HCT116 (cell line): ENCODE measurements at regions not wholly inside any gene's neighbourhood (a gene's known extent, or its start where the extent isn't known, plus 50 kb on each side); places are given as distances from the start of the nearest gene placed in this dataset.

Experiments used
- ATAC-seq: fragments of 200-7000 bp; cut with Tn5 transposase; 2 replicates; pipeline ENCODE4 v1.9.1; 2020; ENCODE audit warnings: mild to moderate bottlenecking, moderate library complexity
- BruUV-seq: library from RNA; stranded (reverse); fragments of 400-500 nt; replicated peaks from 2 replicates; lab custom pipeline; 2021; lab: Mats Ljungman, UMichigan
- CTCF ChIA-PET: fragments of 300-600 bp; sonication (Branson Sonifier 250); formaldehyde crosslinking; loops from one replicate; lab custom pipeline; 2021; ENCODE audit warnings: antibody characterized with exemption; lab: Charles Lee
- POLR2A ChIA-PET: fragments of 300-600, 350-600 bp; sonication (Branson Sonifier 250); formaldehyde crosslinking; loops from one replicate; lab custom pipeline; 2021; ENCODE audit warnings: antibody characterized with exemption; lab: Charles Lee
- RAD21 ChIA-PET, 2 experiments: fragments of 300-600 bp; sonication (Branson Sonifier 250); formaldehyde crosslinking; loops; one replicate each; lab custom pipeline; 2023; ENCODE audit warnings: low total read pairs in 2 of 2; ENCODE audit not compliant: uncharacterized antibody in 2 of 2, unreplicated experiment in 2 of 2, low non-redundant PET in 1 of 2; lab: Charles Lee
- DNase-seq: peaks from one replicate; pipeline ENCODE4 v3.0.0-alpha.2; 2010; ENCODE audit warnings: low read depth, low spot score
- H2AFZ ChIP-seq: fragments of 200-600 bp; shearing (Covaris generic), sonication (generic); 2 replicates; pipeline ENCODE4 v1.6.1; 2017; ENCODE audit warnings: low read depth, mixed run types, mixed read lengths, antibody characterized with exemption, low read length; ENCODE audit not compliant: poor library complexity, severe bottlenecking
- H3K27ac ChIP-seq: 2 replicates; pipeline ENCODE4 v1.5.1; 2012; ENCODE audit warnings: low read depth, low read length
- H3K27me3 ChIP-seq: fragments of 200-600 bp; sonication (generic); 2 replicates; pipeline ENCODE4 v1.6.1; 2016; ENCODE audit warnings: mixed run types, low read length, mixed read lengths; ENCODE audit not compliant: insufficient read depth
- H3K36me3 ChIP-seq, 2 experiments: fragments of 200-500 bp in 1 of 2; fragments of 200-600 bp in 1 of 2; sonication (Bioruptor generic) in 1 of 2; sonication (generic) in 1 of 2; 2 replicates each; pipeline versions ENCODE4 v1.5.1 to v1.6.1; 2014 to 2016; ENCODE audit warnings: low read length in 2 of 2, inconsistent platforms in 1 of 2, mixed read lengths in 1 of 2, mixed run types in 1 of 2; ENCODE audit not compliant: insufficient read depth in 2 of 2, control insufficient read depth in 1 of 2
- H3K4me1 ChIP-seq, 2 experiments: fragments of 200-600 bp in 1 of 2; sonication (generic) in 1 of 2; 2 replicates each; pipeline versions ENCODE4 v1.5.1 to v1.6.1; 2012 to 2017; ENCODE audit warnings: low read length in 2 of 2, inconsistent platforms in 1 of 2, mild to moderate bottlenecking in 1 of 2, mixed read lengths in 1 of 2, mixed run types in 1 of 2, moderate library complexity in 1 of 2; ENCODE audit not compliant: insufficient read depth in 2 of 2, control insufficient read depth in 1 of 2
- H3K4me2 ChIP-seq: fragments of 200-600 bp; sonication (generic); 2 replicates; pipeline ENCODE4 v1.6.1; 2017; ENCODE audit warnings: mixed run types, low read length, mixed read lengths
- H3K4me3 ChIP-seq, 2 experiments: fragments of 200-600 bp in 1 of 2; sonication (generic) in 1 of 2; replicated peaks in 1 of 2; 2 replicates each; pipeline ENCODE4 v1.5.1; 2011 to 2016; ENCODE audit warnings: low read length in 2 of 2, control low read depth in 1 of 2, low read depth in 1 of 2, mild to moderate bottlenecking in 1 of 2, mixed read lengths in 1 of 2, mixed run types in 1 of 2
- H3K79me2 ChIP-seq: fragments of 200-600 bp; sonication (generic); 2 replicates; pipeline ENCODE4 v1.6.1; 2017; ENCODE audit warnings: mild to moderate bottlenecking, mixed run types, low read length, moderate library complexity, mixed read lengths; ENCODE audit not compliant: insufficient read depth
- H3K9ac ChIP-seq: fragments of 200-600 bp; sonication (generic); 2 replicates; pipeline ENCODE4 v1.6.1; 2016; ENCODE audit warnings: low read length, mixed read lengths
- H3K9me2 ChIP-seq: fragments of 200-600 bp; sonication (generic), shearing (Covaris generic); 2 replicates; pipeline ENCODE4 v1.6.1; 2017; ENCODE audit warnings: mixed run types, mild to moderate bottlenecking, moderate library complexity; ENCODE audit not compliant: insufficient read depth
- H3K9me3 ChIP-seq, 2 experiments: fragments of 200-500 bp in 1 of 2; fragments of 200-600 bp in 1 of 2; sonication (Bioruptor generic) in 1 of 2; sonication (generic) in 1 of 2; 2 replicates each; pipeline ENCODE4 v1.6.1; 2014 to 2017; ENCODE audit warnings: low read length in 2 of 2, mixed read lengths in 2 of 2, inconsistent platforms in 1 of 2, low read depth in 1 of 2, mild to moderate bottlenecking in 1 of 2, mixed run types in 1 of 2, moderate library complexity in 1 of 2; ENCODE audit not compliant: control insufficient read depth in 1 of 2, insufficient read depth in 1 of 2
- H4K20me1 ChIP-seq: fragments of 200-600 bp; sonication (generic), shearing (Covaris generic); 2 replicates; pipeline ENCODE4 v1.6.1; 2017; ENCODE audit warnings: mixed run types, mild to moderate bottlenecking, moderate library complexity; ENCODE audit not compliant: insufficient read depth
- EGR1 ChIP-seq: IDR thresholded peaks from 2 replicates; pipeline ENCODE4 v1.6.1; 2012; ENCODE audit warnings: low read depth
- ELF1 ChIP-seq: IDR thresholded peaks from 2 replicates; pipeline ENCODE4 v1.6.1; 2012; ENCODE audit warnings: low read depth, borderline replicate concordance
- EZH2phosphoT487 ChIP-seq: fragments of 200-600 bp; IDR thresholded peaks from 2 replicates; pipeline ENCODE4 v1.6.1; 2018; ENCODE audit warnings: antibody characterized with exemption, borderline replicate concordance
- FOSL1 ChIP-seq: IDR thresholded peaks from 2 replicates; pipeline ENCODE4 v1.6.1; 2012; ENCODE audit warnings: low read depth
- POLR2A ChIP-seq: IDR thresholded peaks from 2 replicates; pipeline ENCODE4 v1.7.0; 2011; ENCODE audit warnings: borderline replicate concordance; ENCODE audit not compliant: insufficient read depth, insufficient read length; ENCODE audit errors: extremely low read depth
- RAD21 ChIP-seq: IDR thresholded peaks from 2 replicates; pipeline ENCODE4 v1.6.1; 2012; ENCODE audit warnings: low read depth, mild to moderate bottlenecking
- SRF ChIP-seq: IDR thresholded peaks from 2 replicates; pipeline ENCODE4 v1.6.1; 2012; ENCODE audit warnings: low read depth
- ZFX ChIP-seq: fragments of 450-650 bp; IDR thresholded peaks from 2 replicates; pipeline ENCODE4 v1.6.1; 2017
- intact Hi-C: fragments of 100-400 bp; cut with micrococcal nuclease; formaldehyde crosslinking; loops from 2 replicates; pipeline ENCODE4 v1.10.0; 2022
- TF ChIP-seq, protein P1 (sequence below): IDR thresholded peaks from 2 replicates; pipeline ENCODE4 v1.6.1; 2012; ENCODE audit warnings: low read depth
- TF ChIP-seq, protein P2 (sequence below), 3 experiments: fragments of 200-600 bp in 1 of 3; sonication (generic) in 1 of 3; IDR thresholded peaks in 2 of 3; conservative IDR thresholded peaks in 1 of 3; 2 replicates each; pipeline ENCODE4 v1.5.1; 2012 to 2017; ENCODE audit warnings: low read depth in 2 of 3, low read length in 2 of 3, antibody characterized with exemption in 1 of 3, borderline replicate concordance in 1 of 3, control low read depth in 1 of 3, mild to moderate bottlenecking in 1 of 3, mixed read lengths in 1 of 3, mixed run types in 1 of 3, moderate library complexity in 1 of 3; ENCODE audit not compliant: insufficient read depth in 1 of 3

DNA sequence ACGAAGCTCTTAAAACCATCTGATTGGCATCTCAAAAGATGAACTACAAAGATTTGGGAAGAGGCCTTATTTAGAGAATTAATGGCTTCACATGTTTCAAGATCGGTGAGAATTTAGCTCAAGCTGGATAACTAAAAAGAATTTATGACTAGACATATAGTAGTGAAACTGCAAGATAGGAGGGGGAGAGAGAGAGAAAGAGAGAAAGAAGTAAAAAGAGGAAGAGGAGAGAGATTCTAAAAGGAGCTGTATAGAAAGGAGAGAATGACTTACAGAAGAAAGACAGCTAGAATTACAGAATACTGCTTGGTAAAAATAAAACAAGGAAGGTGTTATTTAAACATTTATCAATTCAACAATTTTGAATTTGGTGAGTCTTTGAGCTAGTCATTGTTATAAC, 592.3 kb downstream of the SH2D4B start:
- Histone ChIP-seq H3K27me3 (no peaks in the 10 kb centered on the region), H3K9me2 (no peaks in the 10 kb centered on the region), H2AFZ (no peak overlapping the region), H3K4me2 (no peak overlapping the region), H3K4me1 (no peaks in the 10 kb centered on the region), H3K9me3 (no peaks in the 10 kb centered on the region; a peak in 1 of 4 replicates), H3K9ac (no peak overlapping the region), H3K4me3 (no peak overlapping the region), H3K79me2 (no peaks in the 10 kb centered on the region), H3K27ac (no peak overlapping the region), H3K36me3 (no peaks in the 10 kb centered on the region), H4K20me1 (no peaks in the 10 kb centered on the region)
- BruUV-seq = no TSS peak
- intact Hi-C loops = no loop called here
- CTCF ChIA-PET = no interaction called here
- DNase-seq (no peak), ATAC-seq (no peak)
- RAD21 ChIA-PET = no interaction called here
- TF ChIP-seq FOSL1 (no peak), EGR1 (no peak), POLR2A (no peak), ELF1 (no peak), EZH2phosphoT487 (no peak), RAD21 (no peak), SRF (no peak), ZFX (no peak)
- TF ChIP-seq, protein P1, sequence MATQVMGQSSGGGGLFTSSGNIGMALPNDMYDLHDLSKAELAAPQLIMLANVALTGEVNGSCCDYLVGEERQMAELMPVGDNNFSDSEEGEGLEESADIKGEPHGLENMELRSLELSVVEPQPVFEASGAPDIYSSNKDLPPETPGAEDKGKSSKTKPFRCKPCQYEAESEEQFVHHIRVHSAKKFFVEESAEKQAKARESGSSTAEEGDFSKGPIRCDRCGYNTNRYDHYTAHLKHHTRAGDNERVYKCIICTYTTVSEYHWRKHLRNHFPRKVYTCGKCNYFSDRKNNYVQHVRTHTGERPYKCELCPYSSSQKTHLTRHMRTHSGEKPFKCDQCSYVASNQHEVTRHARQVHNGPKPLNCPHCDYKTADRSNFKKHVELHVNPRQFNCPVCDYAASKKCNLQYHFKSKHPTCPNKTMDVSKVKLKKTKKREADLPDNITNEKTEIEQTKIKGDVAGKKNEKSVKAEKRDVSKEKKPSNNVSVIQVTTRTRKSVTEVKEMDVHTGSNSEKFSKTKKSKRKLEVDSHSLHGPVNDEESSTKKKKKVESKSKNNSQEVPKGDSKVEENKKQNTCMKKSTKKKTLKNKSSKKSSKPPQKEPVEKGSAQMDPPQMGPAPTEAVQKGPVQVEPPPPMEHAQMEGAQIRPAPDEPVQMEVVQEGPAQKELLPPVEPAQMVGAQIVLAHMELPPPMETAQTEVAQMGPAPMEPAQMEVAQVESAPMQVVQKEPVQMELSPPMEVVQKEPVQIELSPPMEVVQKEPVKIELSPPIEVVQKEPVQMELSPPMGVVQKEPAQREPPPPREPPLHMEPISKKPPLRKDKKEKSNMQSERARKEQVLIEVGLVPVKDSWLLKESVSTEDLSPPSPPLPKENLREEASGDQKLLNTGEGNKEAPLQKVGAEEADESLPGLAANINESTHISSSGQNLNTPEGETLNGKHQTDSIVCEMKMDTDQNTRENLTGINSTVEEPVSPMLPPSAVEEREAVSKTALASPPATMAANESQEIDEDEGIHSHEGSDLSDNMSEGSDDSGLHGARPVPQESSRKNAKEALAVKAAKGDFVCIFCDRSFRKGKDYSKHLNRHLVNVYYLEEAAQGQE = no peak
- TF ChIP-seq, protein P2, sequence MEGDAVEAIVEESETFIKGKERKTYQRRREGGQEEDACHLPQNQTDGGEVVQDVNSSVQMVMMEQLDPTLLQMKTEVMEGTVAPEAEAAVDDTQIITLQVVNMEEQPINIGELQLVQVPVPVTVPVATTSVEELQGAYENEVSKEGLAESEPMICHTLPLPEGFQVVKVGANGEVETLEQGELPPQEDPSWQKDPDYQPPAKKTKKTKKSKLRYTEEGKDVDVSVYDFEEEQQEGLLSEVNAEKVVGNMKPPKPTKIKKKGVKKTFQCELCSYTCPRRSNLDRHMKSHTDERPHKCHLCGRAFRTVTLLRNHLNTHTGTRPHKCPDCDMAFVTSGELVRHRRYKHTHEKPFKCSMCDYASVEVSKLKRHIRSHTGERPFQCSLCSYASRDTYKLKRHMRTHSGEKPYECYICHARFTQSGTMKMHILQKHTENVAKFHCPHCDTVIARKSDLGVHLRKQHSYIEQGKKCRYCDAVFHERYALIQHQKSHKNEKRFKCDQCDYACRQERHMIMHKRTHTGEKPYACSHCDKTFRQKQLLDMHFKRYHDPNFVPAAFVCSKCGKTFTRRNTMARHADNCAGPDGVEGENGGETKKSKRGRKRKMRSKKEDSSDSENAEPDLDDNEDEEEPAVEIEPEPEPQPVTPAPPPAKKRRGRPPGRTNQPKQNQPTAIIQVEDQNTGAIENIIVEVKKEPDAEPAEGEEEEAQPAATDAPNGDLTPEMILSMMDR (IDR thresholded peaks at IDR 0.05 in 2 of 3, conservative IDR thresholded peaks at IDR 0.05 in 1 of 3; ENCODE audit: borderline replicate concordance in 1 of 3, insufficient read depth in 1 of 3, low read depth in 2 of 3, low read length in 2 of 3) = no peak
- POLR2A ChIA-PET = no interaction called here
